Adrenal gland (tissue), 5 donors: ENCODE measurements at regions not wholly inside any gene's neighbourhood (a gene's known extent, or its start where the extent isn't known, plus 50 kb on each side); places are given as distances from the start of the nearest gene placed in this dataset.

Source experiments
- CTCF ChIP-seq, 6 experiments: fragments of 450-650 bp in 4 of 6; fragments of 200-600 bp in 2 of 6; sonication (generic) in 1 of 6; IDR thresholded peaks; 1 replicate in 5 of 6; 2 replicates in 1 of 6; pipeline versions ENCODE4 v1.5.1 to v1.8.0; 2016 to 2021; ENCODE audit warnings: antibody characterized with exemption in 6 of 6, mild to moderate bottlenecking in 2 of 6, moderate library complexity in 1 of 6
- POLR2A ChIP-seq, 2 donors: fragments of 450-650 bp; IDR thresholded peaks; one replicate each; pipeline ENCODE4 v1.6.1; 2017; ENCODE audit warnings: antibody characterized with exemption in 2 of 2, mild to moderate bottlenecking in 2 of 2, moderate library complexity in 1 of 2
- donor health status: DM: no; HTN: no; CAD: no.

- TF ChIP-seq POLR2A (IDR thresholded peaks at IDR 0.05): no peak
- TF ChIP-seq CTCF (IDR thresholded peaks at IDR 0.05): no peak
Observed at GRCh38 chr16:64543441-64543840, 578.4 kb downstream of the CDH11 start.
